ENCODE measurements at regions not wholly inside any gene's neighbourhood (a gene's known extent, or its start where the extent isn't known, plus 50 kb on each side); places are given as distances from the start of the nearest gene placed in this dataset.
"Not testable (repeated sequence)": the region's sequence is repeated elsewhere in the genome, so short reads cannot be mapped to it uniquely, and the experiment has no call there.

- DNase-seq (ENCODE audit: extremely low read depth, low read depth), result no peak
These were observed 62.0 kb upstream of the ST3GAL6 start for GRCh38 chr3:98701071-98701675.

GRCh38 chr3:98702166-98702565 is 61.0 kb upstream of the ST3GAL6 start:
- DNase-seq (ENCODE audit: extremely low read depth, low read depth), result no peak

GRCh38 chr3:98705212-98705611 is 57.9 kb upstream of the ST3GAL6 start:
- no peak for DNase-seq (ENCODE audit: extremely low read depth, low read depth)

GRCh38 chr3:98705694-98706093 is 57.4 kb upstream of the ST3GAL6 start:
- no peak for DNase-seq (ENCODE audit: extremely low read depth, low read depth)

GRCh38 chr3:98708681-98709080 is 54.5 kb upstream of the ST3GAL6 start:
- DNase-seq (ENCODE audit: extremely low read depth, low read depth), result not testable (repeated sequence)

GRCh38 chr3:98709441-98709840 is 53.7 kb upstream of the ST3GAL6 start:
- no peak for DNase-seq (ENCODE audit: extremely low read depth, low read depth)

GRCh38 chr3:98710067-98710659 is 53.0 kb upstream of the ST3GAL6 start:
- no peak for DNase-seq (ENCODE audit: extremely low read depth, low read depth)

- no peak for DNase-seq (ENCODE audit: extremely low read depth, low read depth)
These were observed 51.7 kb upstream of the ST3GAL6 start for GRCh38 chr3:98711426-98711825.

GRCh38 chr3:98712726-98713125 is 50.4 kb upstream of the ST3GAL6 start:
- no peak for DNase-seq (ENCODE audit: extremely low read depth, low read depth)

- DNase-seq (ENCODE audit: extremely low read depth, low read depth), result not testable (repeated sequence)
These were observed 49.8 kb upstream of the ST3GAL6 start for GRCh38 chr3:98713332-98713731.
